KMS-11 (cell line): ENCODE measurements at regions not wholly inside any gene's neighbourhood (a gene's known extent, or its start where the extent isn't known, plus 50 kb on each side); places are given as distances from the start of the nearest gene placed in this dataset.

Source experiments
- H2AFZ ChIP-seq: fragments of 200-600 bp; sonication (generic); 2 replicates; pipeline ENCODE4 v1.6.1; 2016; ENCODE audit warnings: antibody characterized with exemption, mixed run types, low read depth
- H3K27ac ChIP-seq: fragments of 200-600 bp; sonication (generic); 2 replicates; pipeline ENCODE4 v1.6.1; 2016; ENCODE audit warnings: mild to moderate bottlenecking, mixed run types
- H3K27me3 ChIP-seq: fragments of 200-600 bp; sonication (generic); 2 replicates; pipeline ENCODE4 v1.6.1; 2017; ENCODE audit warnings: mild to moderate bottlenecking, low read depth, mixed run types, moderate library complexity; ENCODE audit not compliant: insufficient read depth
- H3K36me3 ChIP-seq: fragments of 200-600 bp; sonication (generic); 2 replicates; pipeline ENCODE4 v1.6.1; 2017; ENCODE audit warnings: mild to moderate bottlenecking, mixed run types; ENCODE audit not compliant: insufficient read depth
- H3K4me1 ChIP-seq: fragments of 200-600 bp; sonication (generic); 2 replicates; pipeline ENCODE4 v1.6.1; 2016; ENCODE audit warnings: mild to moderate bottlenecking, low read depth, mixed run types; ENCODE audit not compliant: poor library complexity, severe bottlenecking
- H3K4me2 ChIP-seq: fragments of 200-600 bp; sonication (generic); 2 replicates; pipeline ENCODE4 v1.7.0; 2016; ENCODE audit warnings: mild to moderate bottlenecking, mixed run types
- H3K4me3 ChIP-seq: fragments of 200-600 bp; sonication (generic); IDR thresholded peaks from 2 replicates; pipeline ENCODE4 v1.6.1; 2017; ENCODE audit warnings: low read depth, low read length, mixed read lengths; ENCODE audit not compliant: insufficient read depth
- H3K79me2 ChIP-seq: fragments of 200-600 bp; sonication (generic); 2 replicates; pipeline ENCODE4 v1.6.1; 2016; ENCODE audit warnings: low read depth, mixed run types; ENCODE audit not compliant: insufficient read depth
- H3K9ac ChIP-seq: fragments of 200-600 bp; sonication (generic); 2 replicates; pipeline ENCODE4 v1.6.1; 2016; ENCODE audit warnings: mild to moderate bottlenecking, mixed run types
- H4K20me1 ChIP-seq: fragments of 200-600 bp; sonication (generic); 2 replicates; pipeline ENCODE4 v1.6.1; 2016; ENCODE audit warnings: mild to moderate bottlenecking, mixed run types; ENCODE audit not compliant: insufficient read depth
- TF ChIP-seq, protein P1 (sequence below): fragments of 200-600 bp; sonication (generic); conservative IDR thresholded peaks from 2 replicates; pipeline ENCODE4 v1.6.1; 2017; ENCODE audit warnings: low read depth, mild to moderate bottlenecking, antibody characterized with exemption, low read length, moderate library complexity, mixed read lengths

DNA sequence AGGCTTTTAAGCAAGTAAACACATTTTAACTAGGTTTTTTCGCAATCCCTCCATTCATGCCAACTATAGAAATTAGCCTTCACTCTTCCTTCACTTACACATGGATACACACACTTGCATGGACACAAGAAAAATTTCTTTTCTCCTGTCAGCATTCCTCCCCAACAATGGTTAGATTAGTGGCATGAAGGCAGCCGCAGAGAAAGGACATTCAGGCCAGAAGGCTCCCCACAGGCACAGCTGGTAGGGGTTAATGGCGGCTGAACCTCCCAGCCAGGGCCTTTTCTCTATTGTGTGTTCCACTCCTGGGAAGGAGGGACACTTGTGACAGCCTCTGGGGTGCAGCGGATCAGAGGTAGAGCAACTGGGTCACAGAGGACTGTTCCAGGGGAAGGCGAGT is 255.0 kb upstream of the SP8 start:
- H3K4me2 ChIP-seq = no peak overlapping the region

DNA sequence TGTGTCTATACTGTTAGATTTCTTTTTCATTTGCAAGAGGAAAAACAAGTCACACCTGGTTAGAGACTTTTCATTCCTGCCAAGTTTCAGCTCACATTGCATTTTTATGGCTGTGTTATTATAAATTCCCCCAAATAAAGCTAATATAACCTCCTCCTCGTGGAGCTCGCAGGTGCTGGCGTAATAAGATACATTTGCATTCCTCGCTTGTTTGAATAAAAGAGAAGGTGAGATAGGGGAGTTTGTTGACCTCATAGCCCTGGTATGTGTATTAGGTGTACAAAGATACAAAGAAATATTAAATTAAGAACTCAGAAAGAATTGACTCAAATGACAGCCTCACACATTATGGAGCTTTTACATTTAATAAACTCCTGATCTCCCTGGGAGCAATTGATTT is 257.7 kb upstream of the SP8 start:
- Histone ChIP-seq H3K4me1 (no peaks in the 10 kb centered on the region), H4K20me1 (no peaks in the 10 kb centered on the region), H3K79me2 (no peaks in the 10 kb centered on the region), H3K27me3 (no peaks in the 10 kb centered on the region), H3K36me3 (no peaks in the 10 kb centered on the region; the same call in 1 of the 2 replicates), H3K27ac (no peak overlapping the region), H2AFZ (no peak overlapping the region), H3K4me3 (no peak overlapping the region), H3K4me2 (no peak overlapping the region), H3K9ac (no peak overlapping the region)
- TF ChIP-seq, protein P1, sequence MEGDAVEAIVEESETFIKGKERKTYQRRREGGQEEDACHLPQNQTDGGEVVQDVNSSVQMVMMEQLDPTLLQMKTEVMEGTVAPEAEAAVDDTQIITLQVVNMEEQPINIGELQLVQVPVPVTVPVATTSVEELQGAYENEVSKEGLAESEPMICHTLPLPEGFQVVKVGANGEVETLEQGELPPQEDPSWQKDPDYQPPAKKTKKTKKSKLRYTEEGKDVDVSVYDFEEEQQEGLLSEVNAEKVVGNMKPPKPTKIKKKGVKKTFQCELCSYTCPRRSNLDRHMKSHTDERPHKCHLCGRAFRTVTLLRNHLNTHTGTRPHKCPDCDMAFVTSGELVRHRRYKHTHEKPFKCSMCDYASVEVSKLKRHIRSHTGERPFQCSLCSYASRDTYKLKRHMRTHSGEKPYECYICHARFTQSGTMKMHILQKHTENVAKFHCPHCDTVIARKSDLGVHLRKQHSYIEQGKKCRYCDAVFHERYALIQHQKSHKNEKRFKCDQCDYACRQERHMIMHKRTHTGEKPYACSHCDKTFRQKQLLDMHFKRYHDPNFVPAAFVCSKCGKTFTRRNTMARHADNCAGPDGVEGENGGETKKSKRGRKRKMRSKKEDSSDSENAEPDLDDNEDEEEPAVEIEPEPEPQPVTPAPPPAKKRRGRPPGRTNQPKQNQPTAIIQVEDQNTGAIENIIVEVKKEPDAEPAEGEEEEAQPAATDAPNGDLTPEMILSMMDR = no peak

More for the DNA sequence above, 255.0 kb upstream of the SP8 start:
- no peak overlapping the region for H3K27ac ChIP-seq
- no peaks in the 10 kb centered on the region for H4K20me1 ChIP-seq
- no peaks in the 10 kb centered on the region for H3K27me3 ChIP-seq
- H3K9ac ChIP-seq = no peak overlapping the region
- H2AFZ ChIP-seq = no peak overlapping the region
- H3K79me2 ChIP-seq = no peaks in the 10 kb centered on the region
- TF ChIP-seq, protein P1 = no peak
- H3K4me3 ChIP-seq = no peak overlapping the region
- H3K36me3 ChIP-seq = no peaks in the 10 kb centered on the region
- H3K4me1 ChIP-seq = no peaks in the 10 kb centered on the region

DNA sequence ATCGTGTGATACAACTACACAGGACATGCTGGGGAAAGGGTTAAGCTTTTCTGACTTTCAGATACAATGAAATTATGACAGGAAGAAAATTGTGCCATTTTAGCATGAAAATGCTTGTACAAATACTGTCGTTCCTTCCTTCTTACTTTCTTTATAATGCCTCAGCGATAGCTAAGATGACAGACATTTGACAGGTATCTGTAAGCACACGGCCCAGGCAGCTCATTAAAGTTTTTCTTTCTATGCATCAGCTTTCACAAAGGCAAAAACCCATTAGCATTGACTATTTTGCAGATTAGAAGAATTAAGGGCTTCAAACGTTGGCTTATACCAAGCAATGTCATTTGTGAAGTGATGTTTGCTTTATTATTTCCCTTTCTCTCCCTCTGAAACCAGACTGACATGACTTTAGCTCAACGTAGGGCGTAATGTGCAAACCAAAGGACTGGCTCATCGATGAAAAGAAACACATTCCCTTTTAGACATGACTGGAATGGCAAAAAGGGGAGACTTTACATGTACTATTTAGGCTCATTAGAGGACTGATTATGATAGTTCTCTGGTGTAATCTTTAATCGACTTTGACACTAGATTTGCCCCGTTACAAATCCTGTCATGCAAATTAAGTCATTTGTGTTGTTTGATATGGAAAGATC is 258.4 kb upstream of the SP8 start:
- no peak overlapping the region for H3K27ac ChIP-seq
- H3K4me3 ChIP-seq = no peak overlapping the region
- no peaks in the 10 kb centered on the region for H4K20me1 ChIP-seq
- no peak overlapping the region for H3K4me2 ChIP-seq
- TF ChIP-seq, protein P1 = no peak
- no peak overlapping the region for H3K9ac ChIP-seq
- H2AFZ ChIP-seq = no peak overlapping the region
- no peaks in the 10 kb centered on the region for H3K4me1 ChIP-seq
- H3K79me2 ChIP-seq = no peaks in the 10 kb centered on the region
- H3K27me3 ChIP-seq = no peaks in the 10 kb centered on the region
- no peaks in the 10 kb centered on the region; the same call in 1 of the 2 replicates for H3K36me3 ChIP-seq

DNA sequence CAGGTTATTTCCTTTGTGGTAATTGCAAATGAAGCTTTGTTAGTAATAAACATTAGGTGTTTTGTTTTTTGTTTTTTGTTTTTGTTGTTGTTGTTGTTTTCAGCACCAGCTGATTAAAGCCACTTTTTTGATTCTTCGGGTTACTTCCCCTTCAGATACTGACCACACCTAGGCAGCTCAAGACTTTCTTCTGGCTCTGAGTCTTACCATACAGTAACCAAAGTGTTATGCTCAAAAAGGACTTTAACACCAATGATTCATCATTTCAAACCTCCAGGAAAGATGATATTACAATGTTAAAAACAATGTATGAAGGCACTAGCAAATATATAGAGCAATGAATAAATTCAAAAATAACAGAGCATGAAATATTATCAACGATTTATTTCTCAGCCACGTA is 265.2 kb upstream of the SP8 start:
- TF ChIP-seq, protein P1 = no peak
- Histone ChIP-seq H3K4me2 (no peak overlapping the region), H3K79me2 (no peaks in the 10 kb centered on the region), H3K27me3 (no peaks in the 10 kb centered on the region), H3K36me3 (no peaks in the 10 kb centered on the region; the same call in 1 of the 2 replicates), H3K27ac (no peak overlapping the region), H3K4me1 (no peaks in the 10 kb centered on the region), H4K20me1 (no peaks in the 10 kb centered on the region), H2AFZ (no peak overlapping the region), H3K9ac (no peak overlapping the region), H3K4me3 (no peak overlapping the region)
